ENCODE measurements at regions not wholly inside any gene's neighbourhood (a gene's known extent, or its start where the extent isn't known, plus 50 kb on each side); places are given as distances from the start of the nearest gene placed in this dataset.

DNA sequence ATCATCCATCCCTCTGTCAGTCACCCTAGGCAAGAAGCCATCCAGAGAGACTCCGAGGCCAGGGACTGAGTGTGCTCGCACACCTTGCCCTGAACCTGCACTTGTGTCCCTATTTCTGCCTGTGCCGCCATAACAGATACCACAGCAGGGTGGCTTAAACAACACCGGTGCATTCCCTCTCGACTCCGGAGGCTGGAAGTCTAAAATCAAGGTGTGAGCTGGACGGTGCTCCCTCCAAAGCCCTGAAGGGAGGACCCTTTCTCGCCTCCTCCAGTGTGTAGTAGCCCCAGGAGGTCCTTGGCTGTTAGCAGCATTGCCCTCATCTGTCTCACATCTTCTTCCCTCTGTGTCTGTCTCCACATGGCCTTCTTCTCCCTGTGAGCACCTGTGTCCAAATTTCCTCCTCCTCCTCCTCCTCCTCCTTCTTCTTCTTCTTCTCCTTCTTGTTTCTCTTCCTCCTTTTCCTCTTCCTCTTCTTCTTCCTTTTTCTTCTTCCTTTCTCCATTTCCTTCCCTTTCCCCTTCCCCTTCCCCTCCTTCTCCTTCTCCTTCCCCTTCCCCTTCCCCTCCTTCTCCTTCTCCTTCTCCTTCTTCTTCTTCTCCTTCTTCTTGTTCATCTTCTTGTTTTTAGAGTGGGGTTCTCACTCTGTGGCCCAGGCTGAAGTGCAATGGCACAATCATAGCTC lies 98.1 kb upstream of the ENPP6 start:
- Mint-ChIP-seq H3K9me3 (no peaks in the 10 kb centered on the region), H3K4me3 (no peak overlapping the region), H3K36me3 (peaks cover 8% of the 10 kb centered on the region), H3K4me1 (peaks cover 83% of the 10 kb centered on the region), H3K27ac (peak overlapping the region; percentile 95), H3K27me3 (no peaks in the 10 kb centered on the region)
- DNase-seq: no peak

DNA sequence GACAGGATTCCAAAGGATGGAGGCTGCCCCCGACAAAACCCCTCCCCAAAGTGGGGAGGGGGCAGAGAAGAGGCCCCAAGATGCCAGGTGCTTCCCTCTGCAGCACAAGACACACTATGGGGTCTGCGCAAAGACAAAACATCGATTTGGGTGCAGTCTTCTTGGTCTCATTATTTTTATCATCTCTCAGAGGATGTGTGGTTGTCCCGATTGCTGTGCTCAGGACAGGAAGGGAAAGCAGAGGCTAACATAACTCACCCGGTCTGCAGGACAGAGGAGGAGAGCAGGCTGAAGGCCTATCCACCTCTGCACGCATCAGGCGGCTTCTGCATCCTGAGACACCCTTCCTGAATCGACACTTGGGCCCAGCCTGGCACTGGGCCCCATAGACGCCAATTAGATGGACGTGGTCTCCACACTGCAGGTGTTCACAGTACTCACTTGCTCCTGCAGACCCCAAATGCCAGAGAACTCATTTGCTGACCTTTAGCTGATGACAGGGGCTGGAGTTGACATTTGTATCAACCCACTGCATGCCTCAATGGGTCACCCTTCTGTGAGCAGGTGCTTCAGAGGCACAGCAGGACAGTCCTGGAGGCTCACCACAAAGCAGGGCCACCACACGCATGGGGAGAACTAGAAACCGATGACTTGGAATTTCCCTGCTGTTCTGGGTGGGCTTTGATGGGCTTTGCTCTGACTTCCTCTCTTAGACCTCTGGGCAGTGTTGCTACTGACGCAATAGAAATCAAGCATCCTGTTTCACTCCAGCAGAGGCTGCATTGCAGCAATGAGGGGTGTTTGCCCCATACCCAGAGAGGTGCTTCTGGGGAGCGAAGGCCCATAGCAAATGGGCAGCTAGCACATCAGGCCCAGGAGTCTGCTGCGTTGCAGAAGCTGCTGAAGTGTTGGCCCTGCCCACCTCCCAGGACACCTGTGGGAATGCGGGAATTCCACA lies 96.3 kb upstream of the ENPP6 start:
- peak; percentile 73 for DNase-seq
- Mint-ChIP-seq H3K4me1 (peaks cover 88% of the 10 kb centered on the region), H3K36me3 (peaks cover 16% of the 10 kb centered on the region), H3K27me3 (no peaks in the 10 kb centered on the region), H3K4me3 (peak overlapping the region; percentile 71), H3K27ac (peak overlapping the region; percentile 95), H3K9me3 (no peaks in the 10 kb centered on the region)

DNA sequence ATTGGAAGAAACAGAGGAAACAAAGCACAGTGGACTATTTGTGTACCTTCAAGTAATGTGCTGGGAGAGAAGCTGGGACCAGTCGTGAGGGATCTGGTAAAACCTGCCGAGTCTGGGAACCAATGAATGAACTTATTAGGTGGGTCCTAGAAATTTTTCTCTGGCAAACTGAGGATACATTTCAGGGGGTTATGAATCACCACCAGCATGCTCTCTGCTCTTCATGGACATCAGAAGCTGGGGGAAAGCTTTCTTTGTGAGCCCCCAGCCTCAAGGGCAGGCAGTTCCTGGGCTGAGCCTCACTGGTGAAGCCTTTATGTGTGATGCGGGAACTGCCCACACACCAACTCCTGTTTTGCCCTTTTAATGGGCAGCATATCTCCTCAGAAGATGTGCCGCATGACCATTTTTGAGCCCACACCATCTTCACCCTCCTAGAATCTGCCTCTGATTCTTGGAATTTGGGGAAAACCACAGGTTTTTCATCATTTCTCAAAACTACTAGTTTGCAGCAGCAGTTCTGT lies 95.4 kb upstream of the ENPP6 start:
- Mint-ChIP-seq H3K27me3 (no peaks in the 10 kb centered on the region), H3K4me3 (peak overlapping the region; percentile 71), H3K27ac (peak overlapping the region; percentile 95), H3K9me3 (no peaks in the 10 kb centered on the region), H3K4me1 (peaks cover 82% of the 10 kb centered on the region), H3K36me3 (peaks cover 16% of the 10 kb centered on the region)
- DNase-seq: peak; percentile 36

DNA sequence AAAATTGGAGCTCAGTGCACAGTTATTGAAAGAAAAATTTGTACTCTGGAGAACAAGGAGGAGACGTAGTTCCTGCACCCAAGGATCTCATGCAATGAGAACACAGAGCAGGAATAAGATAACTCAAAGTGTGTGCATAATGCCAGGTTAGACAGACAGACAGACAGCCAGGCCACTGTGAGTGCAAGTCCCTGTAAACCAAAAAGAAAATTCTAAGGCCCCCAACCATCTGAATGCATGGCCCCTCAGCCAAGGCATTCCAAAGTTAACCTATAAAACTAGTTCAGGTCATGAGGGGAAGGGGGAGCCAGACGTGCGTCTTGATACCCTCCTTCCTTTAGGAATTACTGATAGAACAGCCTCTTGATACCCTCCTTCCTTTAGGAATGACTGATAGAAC lies 94.5 kb upstream of the ENPP6 start:
- no peaks in the 10 kb centered on the region for H3K9me3 Mint-ChIP-seq
- no peaks in the 10 kb centered on the region for H3K27me3 Mint-ChIP-seq
- H3K27ac Mint-ChIP-seq: peak overlapping the region; percentile 95
- no peak for DNase-seq
- peaks cover 16% of the 10 kb centered on the region for H3K36me3 Mint-ChIP-seq
- peak overlapping the region; percentile 12 for H3K4me3 Mint-ChIP-seq
- peaks cover 77% of the 10 kb centered on the region for H3K4me1 Mint-ChIP-seq

DNA sequence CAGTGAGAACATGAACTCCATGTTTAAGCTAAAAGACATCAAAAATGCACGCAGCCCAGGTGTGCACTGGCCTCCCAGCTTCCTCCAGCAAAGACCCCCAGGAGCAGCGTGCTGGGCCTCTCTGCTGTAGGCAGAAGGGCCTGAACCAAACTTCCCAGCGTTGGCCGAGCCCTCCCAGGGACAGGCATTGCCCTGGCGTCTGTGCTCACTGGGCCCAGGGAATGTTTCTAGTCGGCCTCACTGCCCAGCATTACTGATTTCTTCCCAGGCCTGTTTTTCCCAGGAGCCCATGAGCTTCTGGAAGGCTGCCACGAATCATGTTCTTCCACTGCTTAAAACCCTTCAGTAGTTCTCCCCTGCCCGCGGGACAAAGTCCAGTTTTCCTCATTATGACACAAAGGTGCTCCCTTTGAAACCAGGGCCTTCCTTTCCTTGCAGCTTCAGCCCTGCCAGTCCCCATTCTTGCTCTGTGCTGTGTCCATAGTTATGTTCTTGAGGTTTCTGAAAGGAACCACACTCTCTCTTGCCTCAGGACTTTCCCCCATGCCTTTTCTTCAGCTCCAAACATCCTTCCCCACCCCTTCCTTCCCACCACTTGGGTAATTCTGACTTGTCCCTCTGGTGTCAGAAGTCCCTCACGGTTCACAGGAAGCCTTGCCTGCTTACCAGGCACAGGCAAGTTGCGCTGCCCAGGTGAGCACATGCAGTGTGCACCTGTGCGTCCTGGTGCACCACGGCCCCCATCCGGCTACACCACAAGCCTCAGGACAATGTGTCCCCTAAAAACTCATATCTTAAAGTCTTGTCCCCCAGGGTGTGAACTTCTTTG lies 93.4 kb upstream of the ENPP6 start:
- DNase-seq: no peak
- Mint-ChIP-seq H3K4me3 (peak overlapping the region; percentile 50), H3K36me3 (peaks cover 16% of the 10 kb centered on the region), H3K27me3 (no peaks in the 10 kb centered on the region), H3K4me1 (peaks cover 67% of the 10 kb centered on the region), H3K9me3 (no peaks in the 10 kb centered on the region), H3K27ac (peak overlapping the region; percentile 76)

DNA sequence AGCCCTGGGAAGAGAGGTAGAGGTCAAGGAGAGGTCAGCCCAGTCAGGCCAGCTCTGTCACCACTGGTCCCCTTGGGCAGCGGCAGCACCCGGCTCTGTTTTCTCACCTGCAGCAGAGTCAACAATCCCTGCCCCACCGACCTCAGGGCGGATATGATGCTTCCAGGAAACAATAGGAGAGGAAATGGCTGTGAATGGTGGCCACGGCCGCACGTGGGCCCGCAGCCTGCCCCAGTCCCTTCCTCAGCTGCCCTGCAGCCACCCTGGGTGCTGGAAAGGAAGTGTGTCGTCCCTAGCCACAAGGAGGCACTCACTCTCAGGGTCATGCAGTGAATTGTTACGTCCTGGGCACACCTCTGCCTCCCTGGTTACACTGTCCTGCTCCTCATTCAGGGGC lies 92.5 kb upstream of the ENPP6 start:
- Mint-ChIP-seq H3K27ac (peak overlapping the region; percentile 76), H3K4me1 (peaks cover 63% of the 10 kb centered on the region), H3K36me3 (peaks cover 16% of the 10 kb centered on the region), H3K27me3 (no peaks in the 10 kb centered on the region), H3K9me3 (no peaks in the 10 kb centered on the region), H3K4me3 (no peak overlapping the region)
- peak; percentile 51 for DNase-seq

DNA sequence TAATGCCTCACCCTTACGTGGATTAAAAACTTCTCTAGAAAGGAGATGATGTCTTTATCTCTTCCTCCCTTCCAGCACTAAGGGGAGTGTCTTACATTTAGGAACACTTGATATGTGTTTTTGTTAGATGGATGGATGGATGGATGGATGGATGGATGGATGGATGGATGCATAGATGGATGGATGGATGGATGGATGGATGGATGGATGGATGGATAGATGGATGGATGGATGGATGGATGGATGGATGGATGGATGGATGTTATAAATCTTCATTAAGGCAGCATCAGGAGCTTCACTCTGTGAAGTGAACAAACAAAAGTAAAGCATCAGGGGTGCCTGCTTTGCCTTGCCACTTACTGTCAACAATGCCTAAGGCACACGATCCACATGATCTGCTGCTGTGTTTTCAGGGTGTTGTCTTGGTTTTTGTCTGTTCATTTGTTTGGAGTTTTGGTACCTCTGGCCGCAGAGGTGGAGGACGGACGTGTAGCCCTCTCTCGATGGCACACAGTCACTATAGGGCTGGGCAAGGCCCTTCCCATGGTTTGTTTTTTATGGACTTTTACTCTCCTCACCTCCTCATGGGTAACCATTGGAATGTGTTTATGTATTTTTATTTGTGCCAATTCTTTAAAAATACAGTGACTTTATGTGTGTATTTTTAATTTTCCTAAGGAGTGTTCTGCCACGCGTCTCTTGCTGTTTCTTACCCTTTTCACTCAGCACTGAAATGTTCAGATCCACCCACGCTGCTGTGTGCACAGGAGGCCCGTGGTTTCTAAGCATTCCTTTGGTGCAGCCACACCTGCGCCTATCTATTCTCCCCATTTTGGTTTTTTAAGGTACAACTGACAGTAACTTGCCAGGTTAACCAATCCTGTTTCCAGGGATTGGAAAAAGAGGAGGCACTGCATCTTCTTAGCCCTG lies 91.8 kb upstream of the ENPP6 start:
- peaks cover 56% of the 10 kb centered on the region for H3K4me1 Mint-ChIP-seq
- H3K27ac Mint-ChIP-seq: peak overlapping the region; percentile 76
- H3K36me3 Mint-ChIP-seq: peaks cover 15% of the 10 kb centered on the region
- H3K4me3 Mint-ChIP-seq: no peak overlapping the region
- H3K9me3 Mint-ChIP-seq: peaks cover 3% of the 10 kb centered on the region
- peak; percentile 52 for DNase-seq
- H3K27me3 Mint-ChIP-seq: no peaks in the 10 kb centered on the region

DNA sequence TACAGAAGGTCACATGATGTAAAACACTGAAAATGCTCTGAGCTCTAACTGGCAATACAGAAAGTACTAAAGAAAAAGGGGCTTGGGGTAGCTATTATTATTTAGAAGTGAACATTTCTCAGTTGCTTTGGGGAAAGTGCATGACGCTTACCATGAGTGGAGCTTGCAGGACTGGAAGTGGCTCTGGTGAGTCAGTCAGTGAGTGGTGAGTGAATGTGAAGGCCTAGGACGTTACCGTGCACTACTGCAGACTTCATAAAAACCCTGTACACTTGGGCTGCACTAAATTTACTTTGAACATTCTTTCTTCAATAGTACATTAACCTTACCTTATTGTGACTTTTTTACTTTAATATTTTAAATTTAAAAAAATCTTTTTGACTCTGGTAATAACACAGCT lies 89.3 kb upstream of the ENPP6 start:
- no peaks in the 10 kb centered on the region for H3K27me3 Mint-ChIP-seq
- no peak overlapping the region for H3K4me3 Mint-ChIP-seq
- H3K36me3 Mint-ChIP-seq: peaks cover 17% of the 10 kb centered on the region
- H3K4me1 Mint-ChIP-seq: peaks cover 32% of the 10 kb centered on the region
- DNase-seq: no peak
- peaks cover 11% of the 10 kb centered on the region for H3K9me3 Mint-ChIP-seq
- H3K27ac Mint-ChIP-seq: no peak overlapping the region

DNA sequence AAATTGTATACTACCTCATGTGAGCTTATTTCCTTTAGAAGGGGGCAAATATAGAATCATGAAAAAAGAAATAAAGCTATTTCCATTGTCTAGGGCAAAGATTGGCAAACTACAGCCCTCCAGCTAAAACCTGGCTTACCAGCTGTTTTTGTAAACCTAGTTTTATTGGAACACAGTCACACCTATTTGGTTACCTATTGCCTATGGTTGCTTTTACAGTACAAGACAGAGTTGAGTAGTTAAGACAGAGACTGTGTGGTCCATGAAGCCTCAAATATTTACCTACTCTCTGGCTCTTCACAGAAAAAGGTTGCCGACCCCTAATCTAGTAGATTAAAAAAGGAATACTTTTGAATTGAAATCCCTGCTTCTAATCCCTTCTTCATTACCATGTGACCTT lies 88.8 kb upstream of the ENPP6 start:
- peaks cover 11% of the 10 kb centered on the region for H3K9me3 Mint-ChIP-seq
- H3K27me3 Mint-ChIP-seq: no peaks in the 10 kb centered on the region
- H3K36me3 Mint-ChIP-seq: peaks cover 17% of the 10 kb centered on the region
- DNase-seq: no peak
- H3K27ac Mint-ChIP-seq: no peak overlapping the region
- H3K4me1 Mint-ChIP-seq: peaks cover 27% of the 10 kb centered on the region
- no peak overlapping the region for H3K4me3 Mint-ChIP-seq

DNA sequence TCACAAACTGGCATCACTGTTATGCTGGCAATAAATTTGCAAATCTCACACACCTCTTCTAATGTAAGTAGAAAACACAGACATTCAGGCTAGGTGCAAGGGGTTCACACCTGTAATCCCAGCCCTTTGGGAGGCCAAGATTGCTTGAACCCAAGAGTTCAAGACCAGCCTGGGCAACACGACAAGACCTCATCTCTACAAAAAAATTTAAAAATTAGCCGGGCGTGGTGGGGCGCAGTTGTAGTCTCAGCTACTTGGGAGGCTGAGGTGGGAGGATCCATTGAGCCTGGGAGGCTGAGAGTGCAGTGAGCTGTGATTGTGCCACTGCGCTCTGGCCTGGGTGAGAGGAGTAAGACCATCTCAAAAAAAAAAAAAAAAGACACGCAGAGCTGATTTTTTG lies 83.1 kb upstream of the ENPP6 start:
- H3K4me3 Mint-ChIP-seq: no peak overlapping the region
- H3K36me3 Mint-ChIP-seq: peaks cover 9% of the 10 kb centered on the region
- peaks cover 5% of the 10 kb centered on the region for H3K27me3 Mint-ChIP-seq
- DNase-seq: no peak
- peaks cover 11% of the 10 kb centered on the region for H3K9me3 Mint-ChIP-seq
- H3K4me1 Mint-ChIP-seq: no peaks in the 10 kb centered on the region
- H3K27ac Mint-ChIP-seq: no peak overlapping the region

DNA sequence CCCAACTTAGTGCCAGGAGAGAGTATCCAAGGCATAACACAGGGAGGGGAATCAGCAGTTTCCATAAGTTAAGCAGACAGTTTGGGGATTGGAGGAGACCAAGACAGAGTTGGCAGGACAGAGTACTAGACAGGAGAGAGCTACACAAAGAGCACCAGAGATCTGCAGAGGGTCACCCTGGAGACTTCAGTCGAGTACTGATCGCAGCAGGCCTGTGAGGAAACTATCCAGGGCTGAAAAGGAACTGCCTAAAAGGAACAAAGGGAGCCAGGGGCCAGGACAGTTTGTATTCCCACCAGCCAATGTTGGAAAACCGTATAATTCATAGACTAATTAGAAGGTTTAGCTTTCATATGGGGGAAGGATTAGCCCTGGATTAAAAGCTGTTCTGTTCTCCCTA lies 80.6 kb upstream of the ENPP6 start:
- H3K4me1 Mint-ChIP-seq: no peaks in the 10 kb centered on the region
- peaks cover 3% of the 10 kb centered on the region for H3K36me3 Mint-ChIP-seq
- peaks cover 4% of the 10 kb centered on the region for H3K9me3 Mint-ChIP-seq
- H3K27me3 Mint-ChIP-seq: peaks cover 7% of the 10 kb centered on the region
- H3K4me3 Mint-ChIP-seq: no peak overlapping the region
- DNase-seq: no peak
- H3K27ac Mint-ChIP-seq: no peak overlapping the region

DNA sequence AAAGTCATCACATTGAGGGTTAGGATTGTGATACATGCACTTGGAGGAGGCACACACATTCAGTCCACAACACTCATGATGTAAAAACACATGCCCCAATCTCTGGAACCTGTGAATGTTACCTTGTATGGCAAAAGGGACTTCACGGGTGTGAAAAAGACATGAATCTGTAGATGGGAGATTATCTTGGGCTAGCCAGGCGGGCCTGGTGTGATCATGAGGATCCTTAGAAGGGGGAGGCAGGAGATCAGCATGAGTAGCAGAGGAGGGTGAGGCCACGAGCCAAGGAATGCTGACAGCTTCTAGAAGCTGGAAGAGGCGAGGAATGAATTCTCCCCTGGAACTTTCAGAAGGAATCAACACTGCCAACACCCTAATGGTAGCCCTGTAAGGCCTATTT lies 77.5 kb upstream of the ENPP6 start:
- Mint-ChIP-seq H3K27ac (no peak overlapping the region), H3K4me3 (no peak overlapping the region), H3K27me3 (peaks cover 7% of the 10 kb centered on the region), H3K9me3 (no peaks in the 10 kb centered on the region), H3K36me3 (no peaks in the 10 kb centered on the region), H3K4me1 (peaks cover 5% of the 10 kb centered on the region)
- DNase-seq: no peak

DNA sequence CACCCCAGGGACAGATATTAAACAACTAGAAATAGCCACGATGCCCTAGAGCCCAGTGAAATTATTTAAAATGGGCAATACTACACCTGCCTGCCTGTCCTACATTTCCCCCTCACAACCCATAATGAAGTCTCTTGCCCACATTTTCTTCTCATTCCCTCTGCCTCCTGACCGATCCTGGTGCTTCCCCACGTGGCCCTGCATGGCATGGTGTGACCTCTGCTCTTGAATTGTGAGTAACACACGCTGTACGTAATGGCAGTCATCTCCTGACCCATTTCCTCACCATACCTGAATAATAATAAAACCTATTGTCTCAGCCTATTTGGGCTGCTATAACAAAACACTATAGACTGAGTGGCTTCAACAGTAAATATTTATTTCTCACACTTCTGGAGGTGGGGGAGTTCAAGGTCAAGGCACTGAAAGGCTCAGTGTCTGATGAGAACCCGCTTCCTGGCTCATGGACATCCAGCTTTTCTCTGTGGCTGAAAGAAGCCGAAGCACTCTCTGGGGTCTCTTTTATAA lies 77.0 kb upstream of the ENPP6 start:
- Mint-ChIP-seq H3K36me3 (no peaks in the 10 kb centered on the region), H3K9me3 (no peaks in the 10 kb centered on the region), H3K4me1 (peaks cover 10% of the 10 kb centered on the region), H3K27me3 (peaks cover 7% of the 10 kb centered on the region), H3K27ac (no peak overlapping the region), H3K4me3 (no peak overlapping the region)
- no peak for DNase-seq

DNA sequence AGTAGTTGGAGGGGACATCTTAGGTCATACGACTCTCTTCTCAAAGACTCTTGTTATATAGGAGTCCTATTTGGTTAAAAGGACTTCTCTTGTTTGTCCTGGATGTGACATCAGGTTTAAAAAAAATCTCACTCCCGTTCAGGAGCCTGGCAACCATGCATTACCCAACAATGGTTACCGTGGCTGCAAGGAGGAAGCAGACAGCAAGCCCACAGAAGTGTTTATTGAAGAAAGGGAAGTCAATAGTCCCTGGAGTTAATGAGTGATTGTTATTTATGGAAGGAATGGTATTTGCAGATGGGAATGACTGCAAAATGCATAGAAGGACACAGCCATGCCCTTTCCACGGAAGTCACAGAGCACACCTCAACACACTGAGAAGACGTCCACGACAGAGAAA lies 75.9 kb upstream of the ENPP6 start:
- peaks cover 21% of the 10 kb centered on the region for H3K4me1 Mint-ChIP-seq
- H3K9me3 Mint-ChIP-seq: no peaks in the 10 kb centered on the region
- H3K36me3 Mint-ChIP-seq: no peaks in the 10 kb centered on the region
- H3K27me3 Mint-ChIP-seq: peaks cover 7% of the 10 kb centered on the region
- no peak overlapping the region for H3K27ac Mint-ChIP-seq
- DNase-seq: no peak
- H3K4me3 Mint-ChIP-seq: no peak overlapping the region
